ENCODE measurements at regions not wholly inside any gene's neighbourhood (a gene's known extent, or its start where the extent isn't known, plus 50 kb on each side); places are given as distances from the start of the nearest gene placed in this dataset.

DNA sequence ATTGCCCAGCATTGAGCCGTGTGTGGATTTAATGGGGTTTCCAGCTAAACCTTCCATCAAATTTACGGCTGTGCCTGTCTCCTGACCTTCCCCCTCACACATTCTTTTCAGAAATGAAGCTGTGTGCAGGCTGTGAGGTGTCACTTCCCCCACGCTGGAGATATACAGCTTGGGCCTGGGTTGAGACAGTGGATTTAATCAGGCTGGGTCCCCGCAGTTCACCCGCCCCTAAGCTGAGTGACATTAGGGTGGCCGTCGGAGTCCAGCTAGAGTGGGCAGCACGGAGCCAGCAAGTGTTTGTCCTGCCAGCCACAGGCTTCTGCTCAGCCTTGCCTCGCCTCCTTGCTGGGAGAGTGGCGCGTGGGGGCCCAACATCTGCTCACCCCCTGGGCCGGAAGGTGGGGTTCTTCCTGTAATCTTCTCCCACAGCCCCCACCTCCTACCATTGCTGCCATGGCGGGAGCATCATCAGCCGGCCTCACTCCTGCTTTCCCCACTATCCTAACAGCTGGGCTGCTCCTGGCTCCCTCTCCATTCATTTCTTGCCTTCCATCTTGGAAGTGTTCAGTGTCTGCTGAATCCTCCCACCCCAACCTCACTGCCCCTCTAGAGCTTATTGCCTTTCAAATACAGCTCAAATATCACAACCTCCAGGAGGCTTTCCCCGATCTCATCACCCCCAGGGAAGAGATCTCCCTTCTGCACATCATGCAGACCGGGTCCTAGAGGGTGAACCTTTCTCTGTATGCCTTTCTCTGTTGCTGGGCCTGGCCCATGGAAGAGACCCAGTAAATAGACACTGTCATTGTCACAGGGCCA, 149.0 kb downstream of the GLI2 start:
- no peak for DNase-seq

DNA sequence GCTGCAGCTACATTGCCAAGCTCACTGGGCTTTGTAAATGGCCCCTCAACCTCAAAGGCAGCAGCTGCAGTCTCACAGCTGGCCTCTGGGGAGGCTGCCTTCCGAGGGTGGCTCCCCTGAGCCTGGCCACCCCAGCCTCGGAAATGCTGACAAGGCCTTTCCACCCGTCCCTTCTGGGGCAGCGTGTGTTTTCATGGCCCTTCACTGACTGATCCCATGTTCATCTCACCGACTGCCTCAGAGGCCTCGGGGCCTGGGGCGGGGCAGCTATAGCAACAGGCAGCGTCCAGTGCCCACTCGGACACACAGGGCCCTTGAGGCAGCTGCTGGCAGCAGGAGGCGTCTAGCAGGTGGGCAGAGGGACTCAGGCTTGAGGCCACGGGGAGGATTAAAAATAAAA, 149.7 kb downstream of the GLI2 start:
- DNase-seq, result no peak

DNA sequence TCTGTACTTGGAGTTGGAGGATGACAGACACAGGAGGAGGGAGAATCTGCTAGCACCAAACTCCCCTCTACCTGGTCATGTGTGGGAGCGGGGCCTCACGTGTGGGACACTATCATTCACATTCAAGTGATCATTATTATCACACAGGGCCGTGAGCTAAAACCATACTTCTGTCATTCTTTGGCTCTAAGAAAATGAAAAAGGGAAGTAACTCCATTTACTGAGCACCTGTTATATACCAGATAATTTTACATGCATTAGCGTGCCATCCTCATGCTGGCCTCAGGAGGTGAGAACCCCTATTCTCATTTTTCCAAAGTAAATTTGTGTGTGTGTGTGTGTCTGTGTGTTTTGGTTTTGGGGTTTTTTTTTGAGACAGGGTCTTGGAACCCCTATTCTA, 150.1 kb downstream of the GLI2 start:
- DNase-seq, result no peak

DNA sequence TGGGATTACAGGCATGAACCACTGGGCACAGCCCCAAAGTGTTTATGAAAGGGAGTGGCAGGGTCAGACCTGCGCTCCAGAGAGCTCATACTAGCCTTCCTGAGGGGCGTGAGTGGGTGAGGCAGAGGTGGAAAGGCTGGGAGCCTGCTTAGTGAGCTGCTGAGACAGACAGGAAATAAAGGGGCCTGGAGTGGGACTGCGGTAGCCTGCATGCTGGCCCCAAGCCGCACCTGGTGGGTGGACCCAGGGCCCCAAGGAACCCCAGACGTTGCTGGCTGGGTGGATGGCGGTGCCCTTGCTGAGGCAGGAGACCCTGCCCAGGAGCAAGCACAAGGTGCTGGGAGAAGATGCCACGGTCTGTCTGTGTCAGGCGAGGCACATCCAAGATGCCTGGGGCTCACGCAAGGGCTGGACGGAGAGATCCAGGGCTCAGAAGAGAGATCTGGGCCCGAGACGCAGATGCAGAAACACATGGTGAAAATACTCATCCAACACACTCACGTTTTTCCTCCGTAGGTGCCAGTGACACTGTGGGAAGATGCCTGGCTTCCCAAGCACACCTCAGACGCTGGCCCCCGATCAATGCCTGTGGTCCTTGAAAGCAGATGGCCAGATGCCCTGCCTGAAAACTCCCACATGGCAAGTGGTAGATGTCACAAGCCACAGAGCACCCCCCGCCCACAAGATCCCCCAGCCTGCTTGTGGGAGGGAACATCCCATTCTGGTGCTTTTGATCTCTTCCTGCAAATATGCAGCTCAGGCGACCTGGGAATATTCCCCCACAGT, 151.1 kb downstream of the GLI2 start:
- DNase-seq, result no peak

DNA sequence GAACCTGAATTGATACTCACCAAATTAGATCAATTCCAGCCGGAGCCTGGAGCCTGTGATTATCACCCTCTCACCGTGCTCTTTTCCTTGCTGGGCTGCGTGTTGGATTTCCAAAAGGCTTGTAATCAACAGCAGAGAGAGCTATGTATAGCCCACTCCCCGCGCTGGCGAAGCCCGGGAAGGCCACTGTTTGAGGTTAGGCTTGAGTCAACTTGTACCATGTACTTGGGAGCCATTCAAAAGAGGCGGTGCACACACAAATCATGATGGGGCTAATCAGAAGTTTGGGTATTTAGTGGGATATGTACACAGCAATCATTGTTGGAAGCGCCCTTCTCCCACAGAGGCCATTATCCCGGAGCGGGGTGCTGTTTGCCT, 151.6 kb downstream of the GLI2 start:
- DNase-seq, result no peak

DNA sequence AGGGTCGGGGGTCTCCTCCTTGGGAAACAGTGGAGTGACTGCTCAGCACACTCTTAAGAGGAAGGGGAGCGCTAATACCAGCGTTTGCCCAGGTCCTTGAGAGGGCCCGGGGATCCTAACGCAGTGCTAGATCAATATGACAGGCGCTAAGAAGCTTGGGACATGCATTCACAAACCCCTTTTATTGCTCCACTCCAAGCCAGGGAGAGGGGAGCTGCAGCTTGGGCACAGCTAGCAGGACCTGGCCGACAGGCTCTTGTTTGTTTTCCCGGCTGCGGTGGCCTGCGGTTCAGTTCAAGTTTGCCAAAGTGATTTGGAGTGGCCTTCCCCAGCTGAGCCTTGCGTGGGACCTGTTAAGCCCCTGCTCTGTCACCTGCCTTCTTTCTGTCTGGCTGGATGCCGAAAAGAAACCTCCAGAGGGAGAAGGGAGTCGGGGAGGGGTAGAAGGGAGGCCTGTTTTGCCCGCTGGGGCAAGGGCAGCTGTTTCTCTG, 152.1 kb downstream of the GLI2 start:
- DNase-seq, result no peak

DNA sequence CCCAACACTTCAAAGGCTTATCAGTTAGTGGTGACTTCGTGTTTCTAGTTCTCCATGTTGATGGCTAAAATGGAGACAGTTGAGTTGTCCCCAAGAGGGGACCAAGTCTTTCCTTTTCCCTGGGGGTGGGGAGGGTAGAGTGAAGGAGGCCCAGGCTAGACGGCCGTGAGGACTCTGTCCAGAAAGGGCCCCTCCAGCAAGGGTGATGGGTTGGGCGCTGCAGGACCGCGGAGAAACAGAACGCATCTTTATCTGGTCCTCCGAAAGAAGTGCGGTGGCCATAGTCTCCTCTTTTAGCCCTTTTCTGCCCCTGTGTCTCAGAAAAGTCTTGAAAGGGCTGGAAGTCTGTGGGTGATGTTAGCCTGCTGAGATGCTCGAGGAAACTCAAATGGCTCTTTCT, 153.2 kb downstream of the GLI2 start:
- no peak for DNase-seq

DNA sequence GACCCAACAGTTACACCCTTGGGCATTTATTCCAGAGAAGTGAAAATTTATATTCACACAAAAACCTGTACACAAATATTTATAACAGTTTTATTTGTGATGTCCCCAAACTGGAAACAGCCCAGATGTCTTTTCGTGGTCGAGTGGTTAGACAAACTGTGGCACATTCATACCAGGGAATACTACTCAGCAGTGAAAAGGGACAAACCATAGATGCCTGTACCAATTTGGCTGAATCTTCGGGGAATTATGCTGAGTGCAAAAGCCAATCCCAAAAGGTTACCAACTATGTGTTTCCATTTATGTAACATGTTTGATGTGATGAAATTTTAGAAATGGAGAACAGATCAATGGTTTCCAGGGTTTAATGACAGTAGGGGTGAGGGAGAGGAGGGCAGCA, 154.3 kb downstream of the GLI2 start:
- DNase-seq, result no peak

DNA sequence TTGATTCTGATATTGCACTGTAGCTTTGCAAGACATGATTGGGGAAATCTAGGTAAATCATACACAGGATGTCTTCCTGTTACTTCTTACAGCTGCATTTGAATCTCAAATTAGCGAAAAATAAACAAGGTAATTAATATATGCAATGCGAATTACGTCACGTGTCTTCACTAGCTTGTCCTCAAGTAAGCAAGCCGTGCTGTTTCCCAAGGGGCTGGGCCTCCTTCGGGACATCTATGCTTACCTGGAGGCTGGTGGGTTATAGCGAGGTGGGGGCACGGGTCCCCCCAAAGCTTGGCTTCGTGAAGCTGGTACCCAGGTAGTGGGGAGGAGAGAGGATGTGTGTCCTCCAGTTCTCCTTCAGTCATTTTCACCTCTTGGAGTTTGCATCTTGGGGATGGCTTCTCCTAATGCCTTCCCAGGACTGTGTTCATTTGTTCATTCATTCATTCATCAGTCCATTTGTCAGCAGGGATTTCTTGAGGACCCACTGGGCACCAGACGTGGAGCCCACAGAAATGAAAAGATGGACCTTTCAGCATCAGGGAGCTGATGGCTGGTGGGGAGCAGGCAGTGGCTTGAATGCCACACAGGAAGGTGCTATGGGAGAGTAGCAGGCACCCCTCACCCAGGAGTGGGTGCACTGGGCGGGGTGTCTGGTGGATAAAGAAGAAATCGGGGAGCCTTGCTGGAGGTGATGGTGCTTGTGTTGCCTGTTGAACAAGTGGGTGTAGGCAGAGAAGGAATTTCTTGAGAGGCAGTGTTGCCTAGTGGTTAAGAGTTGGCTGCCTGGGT, 155.1 kb downstream of the GLI2 start:
- DNase-seq, result no peak

DNA sequence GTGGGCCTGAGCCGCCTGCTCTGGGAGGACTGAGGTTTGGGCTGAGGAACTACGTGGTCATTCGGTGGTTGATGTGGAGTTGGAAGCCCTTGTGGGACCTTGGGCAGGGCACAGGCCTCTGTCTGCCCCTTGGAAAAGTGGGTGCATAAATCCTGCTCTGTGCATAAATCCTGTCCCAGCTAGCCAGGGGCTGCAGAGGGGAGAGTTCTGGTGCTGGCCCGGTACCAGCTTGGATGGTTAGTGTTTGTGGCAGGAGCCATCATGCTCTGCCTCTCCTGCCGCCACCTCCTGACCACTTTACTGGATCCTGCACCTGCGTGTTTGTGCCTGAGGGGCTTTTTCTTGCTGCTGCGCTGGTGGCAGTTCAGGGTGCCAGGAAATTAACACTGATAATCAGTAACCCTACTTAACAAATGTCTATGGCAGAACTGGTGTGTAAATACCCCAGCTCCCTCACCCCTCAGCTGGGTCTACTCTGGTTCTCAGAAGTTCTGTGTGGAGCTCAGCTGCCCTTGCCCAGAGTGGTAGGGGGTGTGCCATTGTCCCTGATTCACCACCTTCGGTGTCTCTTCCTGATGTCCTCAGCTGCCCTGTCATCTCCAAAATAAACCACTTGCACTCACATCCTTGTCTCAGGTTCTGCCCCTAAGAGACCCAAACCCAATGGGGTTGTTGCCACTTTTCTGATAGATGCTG, 156.8 kb downstream of the GLI2 start:
- DNase-seq, result no peak

DNA sequence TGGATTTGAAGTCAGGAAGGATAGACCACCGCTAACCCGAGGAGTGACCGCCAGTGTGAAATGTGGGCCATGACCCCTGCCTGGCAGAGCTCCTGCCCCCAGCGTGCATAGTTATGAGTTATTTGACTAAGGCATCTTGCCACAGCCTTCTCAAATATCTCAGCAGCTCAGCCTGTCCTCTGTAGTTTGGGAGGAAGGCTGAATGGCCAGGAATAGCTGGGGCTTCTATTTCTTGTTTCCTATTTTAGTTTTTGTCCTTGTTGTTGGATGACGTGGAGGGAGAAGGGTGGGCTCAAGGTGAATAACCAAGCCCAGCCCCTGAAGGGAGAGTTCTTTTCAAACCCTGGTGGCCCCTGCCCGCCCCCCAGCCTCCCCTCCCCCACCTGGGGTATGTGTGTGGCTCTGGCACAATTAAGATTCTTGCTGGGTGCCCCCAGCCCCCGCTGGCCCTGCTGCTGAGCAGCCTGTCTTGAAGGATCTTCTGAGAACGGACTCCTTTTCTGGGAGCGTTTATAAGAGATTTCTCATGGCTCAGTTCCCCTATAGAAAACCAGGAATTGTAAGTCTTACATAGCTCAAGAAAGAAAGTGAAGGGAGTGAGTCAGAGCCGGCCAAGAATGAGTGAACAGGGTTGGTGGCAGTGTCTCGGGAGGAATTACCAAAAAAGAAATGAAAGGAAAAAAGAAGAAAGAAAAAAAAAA, 157.4 kb downstream of the GLI2 start:
- DNase-seq, result no peak

DNA sequence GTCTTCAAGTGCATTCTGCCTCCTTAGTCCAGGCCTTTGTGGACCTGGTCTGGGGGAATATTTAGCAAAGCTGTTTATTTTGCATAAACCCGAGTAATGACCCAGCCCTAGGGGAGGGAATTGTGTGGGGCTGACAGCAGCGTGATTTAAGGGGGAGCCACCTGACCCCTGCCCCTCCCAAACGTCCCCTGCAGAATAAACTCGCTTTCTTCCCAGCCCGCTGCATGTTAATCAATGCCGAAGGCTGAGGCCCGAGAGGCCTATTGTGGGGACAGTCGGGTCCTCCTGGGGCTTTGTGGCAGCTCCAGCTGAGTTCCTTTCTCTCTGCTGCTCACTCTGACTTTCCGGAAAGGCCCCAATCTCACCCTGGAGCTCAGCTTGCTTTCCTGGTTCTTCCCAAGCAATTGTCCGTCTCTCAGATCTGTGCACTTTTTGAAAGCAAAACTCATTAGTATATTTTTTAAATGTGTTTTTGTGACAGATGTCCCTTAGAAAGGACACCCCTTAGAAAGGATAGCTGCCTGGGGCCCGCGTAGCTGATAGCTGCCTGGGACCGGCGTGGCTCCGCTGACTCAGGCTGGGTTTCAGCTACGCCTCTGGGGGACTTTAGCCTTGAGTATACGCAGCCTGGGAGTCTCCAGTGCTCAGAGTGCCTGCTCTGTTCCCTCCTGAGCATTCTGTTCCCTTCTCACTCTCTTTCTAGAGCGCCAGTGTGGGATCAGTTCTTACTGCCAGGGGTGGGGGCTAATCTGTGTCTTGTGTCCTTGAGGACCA, 158.3 kb downstream of the GLI2 start:
- no peak for DNase-seq

DNA sequence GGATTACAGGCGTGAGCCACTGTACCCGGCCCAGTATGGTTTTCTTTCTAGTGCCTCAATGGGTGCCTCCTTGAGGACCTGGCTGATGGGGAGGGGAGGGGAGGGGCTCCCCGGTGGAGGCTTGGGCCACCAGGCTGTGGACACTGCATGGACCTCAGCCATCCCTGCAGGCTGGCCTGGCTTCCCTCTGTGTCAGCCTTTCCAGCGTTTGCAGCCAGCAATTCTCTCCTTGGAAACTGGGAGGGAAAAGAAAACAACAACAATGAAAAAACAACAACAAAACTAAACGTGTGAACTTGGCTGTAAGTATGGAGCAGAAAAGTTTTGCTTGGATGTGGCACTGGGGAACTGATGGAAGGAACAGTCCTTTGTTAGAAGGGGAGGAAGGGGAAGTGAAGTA, 159.3 kb downstream of the GLI2 start:
- DNase-seq, result no peak

DNA sequence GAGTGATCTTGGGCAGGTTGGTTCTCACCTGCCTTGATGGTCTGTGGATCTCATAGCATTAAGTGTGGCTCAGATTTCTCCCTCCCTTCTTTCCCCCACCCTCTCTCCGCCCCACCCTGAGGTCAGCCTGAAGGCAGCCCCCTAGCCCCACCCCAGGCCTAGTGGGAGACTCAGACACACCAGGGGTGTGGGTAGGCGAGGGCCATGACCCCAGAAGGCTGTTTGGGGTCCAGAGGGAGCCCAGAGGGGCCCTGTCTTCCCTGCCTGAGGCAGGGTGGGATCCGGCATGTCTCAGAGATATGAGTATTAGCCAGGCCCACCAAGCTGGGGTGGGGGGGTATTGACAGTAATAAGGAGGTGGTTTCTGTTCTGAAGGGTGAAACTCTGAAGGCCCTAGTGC, 160.5 kb downstream of the GLI2 start:
- DNase-seq, result no peak

DNA sequence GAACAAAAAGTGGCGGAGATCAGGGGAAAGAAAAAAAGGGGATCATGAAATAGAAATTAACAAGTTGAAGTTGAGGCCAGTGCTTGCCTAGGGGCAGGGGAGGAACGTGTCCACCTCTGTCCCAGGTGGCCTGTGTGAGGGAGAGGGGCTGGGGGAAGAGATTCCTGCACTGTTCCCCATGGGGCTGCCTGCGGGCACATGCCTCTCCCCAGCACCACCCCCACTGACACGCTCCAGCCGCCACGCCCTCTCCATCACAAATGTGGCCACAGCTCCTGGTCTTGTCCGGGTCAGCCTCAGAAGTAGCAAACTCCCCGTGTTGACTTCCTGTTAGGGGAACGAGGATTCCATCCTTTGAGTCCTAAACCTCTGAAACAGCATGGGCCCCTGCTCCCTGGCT, 161.2 kb downstream of the GLI2 start:
- no peak for DNase-seq

DNA sequence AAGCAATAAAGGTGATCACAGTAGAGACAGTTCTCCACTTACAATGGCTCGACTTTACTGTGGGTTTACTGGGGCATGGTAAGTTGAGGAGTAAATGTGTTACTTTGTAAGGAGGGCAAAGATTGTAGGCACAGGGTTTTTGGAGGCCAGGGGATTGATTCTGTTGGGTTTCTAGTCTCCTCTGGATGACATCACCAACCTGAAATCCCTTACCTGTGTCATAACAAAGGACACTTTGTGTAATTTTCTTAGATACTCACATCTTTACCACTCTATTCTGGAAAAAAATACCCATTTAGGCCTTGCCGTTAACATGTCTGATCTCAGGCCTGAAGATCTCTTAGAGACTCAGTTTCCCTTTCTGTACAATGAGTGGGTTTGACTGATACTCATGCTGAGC, 161.7 kb downstream of the GLI2 start:
- DNase-seq, result no peak

DNA sequence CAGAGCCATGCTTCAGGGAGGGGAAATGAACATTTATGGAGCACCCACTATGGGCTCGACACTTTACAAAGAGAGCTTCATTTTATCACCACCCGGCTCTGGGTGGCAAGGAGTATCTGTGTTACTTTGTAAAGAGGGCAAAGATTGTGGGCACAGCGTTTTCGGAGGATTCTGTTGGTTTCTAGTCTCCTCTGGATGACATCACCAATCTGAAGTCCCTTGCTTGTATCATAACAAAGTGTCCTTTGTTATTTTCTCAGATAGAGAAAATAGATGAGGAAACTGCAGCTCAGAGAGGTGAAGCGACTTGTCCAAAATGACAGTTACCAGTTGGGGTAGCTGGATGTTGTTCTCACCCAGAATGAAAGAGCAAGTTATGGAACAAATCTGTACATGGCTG, 162.8 kb downstream of the GLI2 start:
- no peak for DNase-seq

DNA sequence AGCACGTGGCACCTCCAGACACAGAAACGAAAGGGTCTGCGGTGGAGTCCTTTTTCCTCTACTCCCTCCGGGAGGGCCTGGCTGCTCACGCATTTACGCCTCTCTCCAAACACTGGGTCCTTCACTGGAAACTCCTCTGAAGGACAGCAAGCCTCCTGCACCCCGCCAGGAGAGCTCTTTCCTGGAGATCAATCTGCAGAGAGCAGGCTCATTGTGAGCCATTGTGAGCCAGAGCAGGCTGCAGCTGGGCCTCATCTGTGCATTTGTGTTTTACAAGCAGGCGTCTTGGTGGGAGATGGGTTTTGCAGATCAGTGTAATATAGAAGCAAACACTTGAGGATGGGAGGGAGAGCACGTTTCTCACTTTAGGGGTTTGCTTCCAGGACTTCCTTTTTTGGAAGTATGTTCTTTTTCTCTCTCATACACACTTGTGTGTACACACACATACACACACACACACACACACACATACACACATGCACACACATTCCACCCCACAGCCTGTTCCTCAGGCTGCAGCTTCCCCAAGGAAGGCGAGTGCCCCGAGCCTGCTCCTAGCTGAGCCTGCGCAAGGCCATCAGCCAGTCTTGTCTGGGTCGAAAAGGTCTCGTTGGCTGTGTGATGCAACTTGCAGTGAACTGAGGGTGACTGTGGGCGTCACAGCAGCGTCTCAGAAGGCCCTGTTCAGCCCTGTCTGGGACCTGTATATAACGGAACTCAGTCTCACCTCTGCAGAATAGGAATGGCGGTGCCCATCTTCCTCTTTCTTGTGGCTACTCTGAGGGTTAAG, 163.5 kb downstream of the GLI2 start:
- DNase-seq, result no peak

DNA sequence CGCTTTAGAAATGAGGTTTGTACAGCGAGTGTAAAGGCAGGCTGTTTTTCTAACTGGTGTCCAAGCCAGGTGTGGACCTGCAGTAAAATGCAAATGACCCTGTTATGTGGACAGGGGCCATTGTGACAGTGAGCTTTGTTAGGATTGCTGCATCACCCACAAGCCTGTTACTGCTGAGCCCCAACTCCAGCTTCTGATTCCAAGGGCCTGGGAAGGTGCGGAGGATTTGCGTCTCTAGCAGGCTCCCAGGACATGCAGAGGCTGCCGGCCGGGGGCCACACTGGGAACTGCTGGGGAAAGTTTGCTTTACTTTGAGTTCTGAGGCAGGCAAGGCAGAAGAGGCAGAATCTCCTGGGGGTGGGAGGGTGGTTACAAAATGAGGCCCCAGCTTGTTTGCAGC, 164.1 kb downstream of the GLI2 start:
- DNase-seq, result no peak

DNA sequence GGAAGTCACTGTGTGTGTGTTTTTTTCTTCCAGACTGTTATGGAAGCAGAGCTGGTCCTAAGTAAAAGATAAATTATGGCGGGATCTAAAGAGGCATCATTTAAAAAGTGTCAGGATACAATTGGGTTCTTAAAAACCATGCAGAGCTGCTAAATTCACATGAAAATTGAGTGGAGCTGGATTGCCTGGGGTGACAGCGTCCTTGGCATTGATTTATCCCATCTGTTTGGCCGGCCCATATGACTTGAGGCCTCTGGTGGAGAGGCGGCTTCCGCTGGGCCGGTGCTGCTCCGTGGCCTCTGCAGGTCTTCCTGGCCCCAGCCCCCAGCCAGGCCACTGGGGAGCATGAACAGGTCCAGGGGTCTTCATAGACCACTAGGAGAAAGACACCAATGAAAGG, 165.5 kb downstream of the GLI2 start:
- DNase-seq, result no peak

DNA sequence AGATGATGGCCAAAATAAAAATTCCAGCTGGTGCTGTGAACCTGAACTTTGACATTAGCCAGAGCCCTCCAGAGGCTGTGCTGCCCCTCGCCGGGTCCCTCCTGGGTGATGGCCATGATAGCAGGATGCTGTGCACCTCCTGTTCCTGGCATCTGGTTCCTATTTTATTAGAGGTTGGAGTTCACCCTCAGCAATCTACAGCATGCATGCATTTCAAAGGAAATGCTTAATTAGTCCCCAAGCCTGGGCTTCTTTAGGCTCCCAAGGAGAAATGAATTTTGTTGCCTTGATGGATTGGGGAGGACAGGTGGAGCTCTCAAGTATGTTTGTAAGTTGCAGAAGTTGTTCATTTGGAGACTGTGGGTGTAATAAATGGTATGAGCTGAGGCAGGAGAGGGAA, 166.9 kb downstream of the GLI2 start:
- DNase-seq, result no peak
